GM11168 (cell line): ENCODE measurements at regions not wholly inside any gene's neighbourhood (a gene's known extent, or its start where the extent isn't known, plus 50 kb on each side); places are given as distances from the start of the nearest gene placed in this dataset.
"Not testable (repeated sequence)": the region's sequence is repeated elsewhere in the genome, so short reads cannot be mapped to it uniquely, and the experiment has no call there.

ENCODE experiments used
- in situ Hi-C: fragments of 300-500 bp; cut with MboI; formaldehyde crosslinking; loops from one replicate; pipeline ENCODE4 v1.12.0; 2022; ENCODE audit warnings: low sequenced_read_pairs; ENCODE audit not compliant: unreplicated experiment

DNA sequence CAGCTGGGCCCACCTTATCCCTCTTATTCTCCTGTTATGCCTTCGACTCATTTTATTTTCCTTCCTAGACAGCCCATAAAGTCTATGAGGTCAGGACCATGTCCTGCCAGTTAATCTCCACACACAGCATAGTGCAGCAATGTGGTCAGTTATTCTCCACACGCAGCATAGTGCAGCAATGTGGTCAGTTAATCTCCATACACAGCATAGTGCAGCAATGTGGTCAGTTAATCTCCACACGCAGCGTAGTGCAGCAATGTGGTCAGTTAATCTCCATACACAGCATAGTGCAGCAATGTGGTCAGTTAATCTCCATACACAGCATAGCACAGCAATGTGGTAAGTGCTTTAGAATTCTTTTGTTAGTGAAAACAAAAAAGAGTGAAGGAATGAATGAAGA, 77.8 kb downstream of the TEX36 start:
- in situ Hi-C loops, result no loop called here

DNA sequence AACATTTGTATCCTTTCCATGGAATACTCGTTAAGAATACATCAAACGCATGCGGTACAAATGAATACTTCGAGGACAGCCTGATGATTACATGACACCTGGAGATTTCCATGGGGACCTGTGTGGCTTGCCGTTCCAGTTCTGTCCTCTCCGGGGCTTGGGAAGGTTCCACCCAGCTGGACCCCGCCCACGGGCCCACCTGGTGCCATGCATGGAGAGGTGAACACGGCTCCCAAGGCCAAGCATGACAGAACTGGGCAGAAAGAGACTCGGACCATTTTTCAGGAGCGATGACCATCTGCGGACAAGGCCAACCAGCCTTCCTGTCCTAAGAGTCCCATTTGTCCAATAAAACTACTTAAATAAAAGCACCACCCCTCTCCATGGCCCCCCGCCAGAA, 80.1 kb downstream of the TEX36 start:
- in situ Hi-C loops, result no loop called here

DNA sequence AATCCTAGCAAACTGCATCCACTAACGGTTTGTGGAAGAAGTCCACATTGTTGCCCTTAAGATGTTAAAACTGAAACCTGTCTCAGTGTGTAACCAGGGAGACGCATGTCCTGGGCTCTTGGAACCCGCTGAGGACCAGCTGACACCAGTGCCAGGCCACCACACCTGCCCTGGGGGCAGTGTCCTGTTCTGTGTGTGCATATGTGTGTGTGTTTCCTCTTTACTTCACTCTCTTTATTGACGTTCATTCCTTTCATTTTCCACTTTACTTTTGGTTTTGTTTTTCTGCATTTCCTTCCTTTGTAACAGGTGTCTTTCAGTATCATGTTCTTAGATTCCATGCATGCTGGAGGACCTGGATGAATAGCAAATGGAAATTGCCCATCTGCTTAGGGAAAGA, 83.8 kb downstream of the TEX36 start:
- in situ Hi-C loops, result no loop called here

DNA sequence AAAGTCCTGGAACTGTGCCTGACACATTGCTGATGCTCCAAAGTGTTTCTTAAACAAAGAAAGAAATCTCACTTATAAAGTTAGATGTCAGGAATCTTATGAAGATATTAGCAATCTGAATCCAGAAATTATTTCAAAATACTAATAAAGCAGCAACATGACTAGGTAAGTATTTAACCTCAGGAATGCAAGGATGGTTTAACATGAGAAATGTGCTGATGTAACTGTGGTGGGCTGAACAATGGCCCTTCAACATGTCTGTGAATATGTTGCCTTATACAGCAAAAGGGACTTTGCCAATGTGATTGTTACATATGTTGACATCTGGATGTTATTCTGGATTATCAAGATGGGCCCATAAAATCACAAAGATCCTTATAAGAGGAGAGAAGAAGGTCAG, 87.1 kb downstream of the TEX36 start:
- in situ Hi-C loops, result no loop called here

DNA sequence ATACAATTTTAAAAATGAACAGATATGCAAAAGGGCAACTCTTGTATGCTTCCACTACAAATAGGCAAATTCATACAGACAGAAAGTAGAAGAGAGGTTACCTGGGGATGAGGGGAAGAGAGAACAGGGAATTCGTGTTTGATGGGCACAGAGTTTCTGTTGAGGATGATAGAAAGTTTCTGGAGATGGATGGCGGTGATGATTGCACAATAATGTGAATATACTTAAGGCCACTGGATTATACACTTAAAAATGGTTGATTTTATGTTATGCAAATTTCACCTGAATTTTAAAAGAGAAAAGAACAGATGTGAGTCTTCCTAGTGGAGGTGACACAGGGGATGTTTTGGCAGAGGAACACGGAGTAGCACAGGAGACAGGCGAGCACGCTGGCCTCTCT, 89.3 kb downstream of the TEX36 start:
- in situ Hi-C loops, result no loop called here

DNA sequence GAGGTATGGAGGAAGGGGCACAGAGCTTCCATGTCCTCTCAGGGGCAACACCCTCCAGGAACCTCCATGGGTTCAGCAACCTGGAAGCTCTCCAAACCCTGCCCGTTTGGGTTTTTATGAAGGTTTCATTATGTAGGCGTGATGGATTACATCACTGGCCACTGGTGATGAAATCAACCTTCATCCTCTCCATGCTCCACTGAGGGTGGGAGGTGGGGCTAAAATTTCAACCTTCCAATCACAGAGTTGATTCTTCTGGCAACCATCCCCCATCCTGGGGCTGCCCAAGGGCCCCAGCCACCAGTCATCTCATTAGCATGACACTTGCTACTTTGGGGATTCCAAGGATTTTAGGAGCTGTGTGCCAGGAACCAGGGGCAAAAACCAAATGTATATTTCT, 90.1 kb downstream of the TEX36 start:
- in situ Hi-C loops, result no loop called here

DNA sequence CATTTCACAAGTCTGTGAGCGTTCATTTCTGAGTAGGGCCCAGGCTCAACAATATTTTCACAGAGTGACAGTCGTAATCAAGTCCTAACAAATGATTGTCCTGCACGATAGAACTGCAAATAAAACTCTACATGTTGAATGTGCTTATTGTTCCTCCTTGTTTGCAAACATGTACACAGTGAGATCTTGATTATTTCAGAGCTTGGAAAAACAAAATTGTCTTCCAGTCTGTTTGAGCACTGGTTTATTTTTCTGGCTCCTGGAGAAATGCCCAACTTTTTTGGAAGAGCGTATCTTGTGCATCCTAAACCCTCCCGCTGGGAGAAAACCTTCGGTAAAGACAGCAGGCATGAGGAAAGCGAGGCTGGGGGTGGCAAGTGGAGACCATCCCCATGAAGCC, 91.1 kb downstream of the TEX36 start:
- in situ Hi-C loops, result no loop called here

DNA sequence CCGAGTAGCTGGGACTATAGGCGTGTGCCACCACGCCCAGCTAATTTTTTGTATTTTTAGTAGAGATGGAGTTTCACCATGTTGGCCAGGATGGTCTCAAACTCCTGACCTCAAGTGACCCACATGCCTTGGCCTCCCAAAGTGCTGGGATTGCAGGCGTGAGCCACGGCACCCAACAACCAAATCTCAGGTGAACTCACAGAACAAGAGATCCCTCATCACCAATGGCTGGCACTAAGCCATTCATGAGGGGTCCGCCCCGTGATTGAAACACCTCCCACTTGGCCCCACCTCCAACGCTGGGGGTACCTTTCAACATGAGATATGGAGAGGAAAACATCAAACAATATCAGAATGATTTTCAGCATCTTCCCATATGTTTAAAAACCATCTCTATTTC, 94.2 kb downstream of the TEX36 start:
- in situ Hi-C loops, result not testable (repeated sequence)

DNA sequence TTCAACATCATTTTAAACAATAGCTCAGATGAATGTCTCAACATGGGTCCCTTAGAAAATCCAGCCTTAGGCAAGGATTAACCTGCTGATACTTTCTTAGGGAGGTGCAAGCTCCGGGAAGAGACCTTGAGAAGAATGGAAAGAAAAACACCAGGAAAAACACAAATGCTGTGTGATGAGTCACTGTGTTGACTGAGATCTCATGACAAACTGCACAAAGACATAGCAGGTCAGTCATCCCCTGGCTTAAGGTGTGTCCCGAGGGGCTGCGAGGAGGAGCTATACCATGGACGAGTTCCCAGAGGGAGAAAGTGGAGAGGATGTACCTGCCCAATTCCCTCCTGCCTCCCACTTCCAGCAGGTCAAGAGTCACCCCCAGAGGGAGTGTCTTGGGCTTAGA, 98.0 kb downstream of the TEX36 start:
- in situ Hi-C loops, result no loop called here

DNA sequence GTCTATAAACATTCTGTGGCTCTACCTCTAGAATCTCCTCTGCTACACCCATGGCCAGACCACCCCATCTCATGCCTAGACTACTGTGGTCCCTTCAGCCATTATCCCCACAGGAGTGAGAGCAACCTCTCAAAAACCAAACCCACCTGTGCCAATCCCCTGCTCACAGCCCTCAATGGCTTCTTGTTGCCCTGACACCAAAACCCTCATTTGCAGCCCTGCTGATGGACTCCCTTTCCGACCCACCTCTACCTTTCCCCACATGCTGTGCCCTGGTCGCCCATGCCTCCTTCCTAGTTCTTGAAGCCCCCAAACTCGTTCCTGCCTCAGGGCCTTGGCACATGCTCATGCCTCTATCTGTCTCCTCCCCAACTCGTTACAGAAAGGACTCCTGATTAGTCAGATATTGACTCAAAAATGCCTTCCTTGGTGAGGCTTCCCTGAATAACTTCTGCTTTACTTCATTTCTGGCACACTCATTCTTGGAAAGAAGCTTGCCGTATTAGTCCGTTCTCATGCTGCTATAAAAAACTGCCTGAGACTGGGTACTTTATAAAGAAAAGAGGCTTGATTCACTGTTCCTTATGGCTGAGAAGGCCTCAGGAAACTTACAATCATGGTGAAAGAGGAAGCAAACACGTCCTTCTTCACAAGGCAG, 104.2 kb downstream of the TEX36 start:
- in situ Hi-C loops, result no loop called here

DNA sequence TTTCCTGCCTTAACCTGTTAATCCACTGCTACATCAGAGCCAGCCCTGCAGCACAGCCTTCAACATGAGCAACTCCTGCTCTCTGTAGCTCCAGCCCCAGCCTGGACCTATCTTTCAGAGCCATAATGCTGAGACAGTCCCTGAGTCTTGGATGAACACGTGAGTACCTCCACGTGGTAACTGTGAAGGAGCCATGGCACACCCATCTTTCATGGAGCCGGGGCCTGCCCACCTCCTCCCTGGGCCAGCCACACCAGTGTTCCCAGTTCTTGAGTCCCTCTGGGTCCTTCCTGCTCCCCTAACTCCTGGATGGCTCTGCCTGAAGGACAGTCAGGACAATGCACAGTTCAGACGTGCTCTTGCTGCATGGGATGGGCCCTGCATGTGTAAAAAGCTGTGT, 107.1 kb downstream of the TEX36 start:
- in situ Hi-C loops, result no loop called here

DNA sequence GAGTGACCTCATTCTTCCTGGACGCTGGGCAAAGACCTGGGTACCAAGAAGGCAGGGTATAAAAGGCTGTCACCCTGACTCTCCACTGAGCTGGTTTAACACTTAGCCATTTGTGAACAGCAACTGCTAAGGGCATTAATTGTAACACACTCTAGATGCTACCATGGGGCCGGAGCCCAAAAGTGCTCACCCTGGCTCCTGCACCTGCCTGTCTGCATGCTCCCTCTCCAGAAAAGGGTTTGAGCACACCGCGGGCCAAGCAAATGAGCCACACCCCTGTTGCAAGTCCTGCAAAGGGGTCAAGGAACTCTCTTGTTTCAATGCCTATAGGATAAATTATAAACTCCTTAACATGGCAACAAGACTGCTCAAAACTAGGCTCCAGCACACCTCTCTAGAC, 114.8 kb downstream of the TEX36 start:
- in situ Hi-C loops, result no loop called here

DNA sequence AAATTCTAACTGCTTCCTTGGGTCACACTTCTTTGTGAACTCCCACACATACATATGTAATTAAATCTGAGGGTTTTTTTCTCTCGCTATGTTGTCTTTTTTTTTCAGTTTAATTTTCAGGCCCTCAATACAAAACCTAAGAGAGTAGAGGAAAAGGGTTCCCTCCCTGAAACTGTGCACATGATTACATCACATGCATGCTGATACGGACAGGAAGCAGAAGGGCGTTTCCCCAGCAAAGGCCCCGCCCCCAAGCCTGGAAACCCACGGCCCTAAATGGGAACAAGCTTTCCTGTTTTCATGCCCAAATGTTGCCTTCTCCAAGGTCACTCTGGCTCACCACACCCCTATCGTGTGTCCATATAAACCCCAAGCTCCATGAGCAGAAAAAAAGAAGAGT, 115.4 kb downstream of the TEX36 start:
- in situ Hi-C loops, result no loop called here

DNA sequence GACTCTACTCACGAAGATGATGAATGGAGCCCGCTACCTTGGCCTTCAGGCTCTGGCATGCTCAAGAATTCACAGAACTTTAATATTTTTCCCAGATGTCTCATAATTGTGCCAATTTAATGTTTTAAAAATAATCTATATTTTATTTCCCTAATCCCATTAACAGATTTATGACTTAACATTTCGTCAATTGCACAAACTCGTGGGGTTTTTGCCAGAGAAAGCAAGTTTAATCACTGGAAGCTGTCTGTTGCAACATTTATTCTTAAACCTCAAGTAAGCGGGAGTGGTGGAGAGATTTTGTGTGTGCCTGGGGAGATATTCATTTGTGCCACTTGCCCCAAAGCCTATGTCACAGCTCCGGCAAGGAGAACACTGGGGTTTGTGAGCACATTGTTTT, 117.9 kb downstream of the TEX36 start:
- in situ Hi-C loops, result no loop called here

DNA sequence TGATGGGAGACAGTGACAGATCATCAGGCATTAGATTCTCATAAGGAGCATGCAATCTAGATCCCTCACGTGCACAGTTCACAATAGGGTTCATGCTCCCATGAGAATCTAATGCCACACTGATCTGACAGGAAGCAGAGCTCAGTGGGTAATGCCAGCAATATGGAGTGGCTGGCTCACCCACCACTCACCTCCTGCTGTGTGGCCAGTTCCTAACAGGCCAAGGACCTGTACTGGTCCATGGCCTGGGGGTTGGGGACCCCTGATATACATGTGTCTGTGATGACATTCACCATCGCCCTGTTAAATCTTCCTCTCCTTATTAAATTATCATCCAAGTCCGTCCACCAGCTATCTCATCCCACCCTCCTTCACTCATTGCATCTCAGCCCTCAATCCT, 118.4 kb downstream of the TEX36 start:
- in situ Hi-C loops, result no loop called here

DNA sequence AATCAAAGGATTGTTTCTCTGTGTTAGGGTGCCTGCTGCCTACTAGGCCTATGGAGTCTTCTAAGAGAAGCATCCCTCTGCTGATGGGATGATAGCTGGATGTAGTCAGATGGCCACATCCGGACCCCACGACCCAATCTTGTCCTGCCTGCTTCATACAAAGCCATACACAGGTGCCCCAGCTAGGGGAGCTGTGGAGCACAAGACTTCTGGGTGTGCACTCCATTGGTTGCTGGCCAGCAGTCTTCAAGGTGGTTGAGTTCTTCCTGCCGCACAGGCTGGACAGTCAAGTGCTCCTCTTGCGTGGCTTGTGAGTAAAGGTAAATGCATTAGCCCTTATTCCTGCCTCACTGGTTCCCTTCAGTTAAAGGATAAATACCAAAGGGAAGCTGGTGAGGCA, 120.2 kb downstream of the TEX36 start:
- in situ Hi-C loops, result no loop called here

DNA sequence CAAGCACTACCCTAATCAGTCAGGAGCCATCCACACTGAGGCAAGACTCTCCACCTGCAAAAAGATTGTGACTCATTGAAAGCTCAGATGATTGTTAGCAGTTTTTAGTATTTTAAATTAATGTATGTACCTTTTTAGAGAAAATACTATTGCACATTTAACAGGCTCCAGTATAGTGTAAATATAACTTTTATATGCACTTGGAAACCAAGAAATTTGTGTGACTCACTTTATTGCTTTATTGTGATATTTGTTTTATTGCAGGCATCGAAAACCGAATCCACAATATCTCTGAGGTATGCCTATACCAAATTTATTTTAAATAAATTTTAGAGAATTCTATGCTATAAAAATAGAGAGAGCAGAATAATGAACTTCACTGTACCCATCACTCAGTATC, 122.0 kb downstream of the TEX36 start:
- in situ Hi-C loops, result no loop called here

DNA sequence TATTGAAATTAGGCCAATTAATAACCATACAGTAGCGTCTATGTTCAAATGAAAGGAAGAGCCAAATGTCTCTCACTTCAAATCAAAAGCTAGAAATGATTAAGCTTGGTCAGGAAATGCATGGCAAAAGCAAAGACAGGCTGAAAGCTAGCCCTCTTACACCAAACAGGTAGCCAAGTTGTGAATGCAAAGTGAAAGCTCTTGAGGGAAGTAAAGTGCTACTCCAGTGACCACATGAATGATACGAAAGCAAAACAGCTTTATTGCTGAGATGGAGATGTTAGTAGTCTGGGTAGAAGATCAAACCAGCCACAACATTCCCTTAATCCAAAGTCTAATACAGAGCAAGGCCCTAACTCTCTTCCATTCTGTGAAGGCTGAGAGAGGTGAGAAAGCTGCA, 123.8 kb downstream of the TEX36 start:
- in situ Hi-C loops, result no loop called here

DNA sequence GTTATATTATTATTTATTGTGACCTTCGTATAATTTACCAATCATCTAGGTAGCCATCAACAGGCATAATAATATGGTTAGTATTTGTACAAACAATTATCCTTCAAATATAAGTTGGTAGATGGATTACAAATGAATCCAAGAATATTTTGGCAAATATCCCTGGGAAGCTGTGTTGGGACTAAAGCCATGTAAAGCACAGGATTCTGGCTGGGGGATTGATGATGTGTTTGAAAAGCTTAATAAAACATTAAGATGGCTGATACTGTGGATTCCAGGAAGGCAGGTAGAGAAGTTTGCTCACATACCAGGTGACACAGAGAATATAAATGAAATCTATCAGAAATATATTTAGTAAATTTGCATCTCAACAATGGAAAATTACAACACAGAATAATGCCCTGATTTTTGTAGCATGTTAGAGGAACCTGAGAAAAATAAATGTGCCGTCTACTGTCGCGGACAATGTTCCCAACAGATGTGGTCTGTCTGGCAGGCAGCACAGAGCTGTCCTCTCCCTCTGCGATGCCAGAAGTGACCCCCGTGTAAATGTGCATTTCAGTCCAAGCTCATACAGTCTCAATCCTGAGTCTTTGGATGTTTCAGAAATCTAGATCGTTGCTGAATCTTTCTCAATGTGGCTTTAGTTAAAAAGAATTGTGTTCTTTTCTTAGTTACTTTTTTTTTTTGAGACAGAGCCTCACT, 125.0 kb downstream of the TEX36 start:
- in situ Hi-C loops, result no loop called here

DNA sequence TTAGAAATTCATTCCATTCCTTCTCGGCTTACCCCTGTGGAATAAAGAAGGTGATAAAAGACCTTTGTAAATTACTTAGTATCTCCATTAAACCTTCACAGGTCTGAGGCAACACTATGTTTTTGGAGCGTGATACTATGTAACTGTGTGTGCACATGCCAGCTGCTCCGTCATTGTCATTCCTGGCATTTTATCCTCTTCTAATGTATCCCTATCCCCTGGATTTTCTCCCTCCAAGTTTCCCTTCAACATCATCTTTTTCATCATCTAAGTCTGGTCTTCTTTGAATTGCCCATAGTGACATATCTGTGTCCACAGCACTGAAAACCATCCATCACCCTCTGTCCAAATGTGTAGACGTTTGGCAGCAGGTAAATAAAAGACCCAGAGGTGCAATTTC, 125.7 kb downstream of the TEX36 start:
- in situ Hi-C loops, result no loop called here

DNA sequence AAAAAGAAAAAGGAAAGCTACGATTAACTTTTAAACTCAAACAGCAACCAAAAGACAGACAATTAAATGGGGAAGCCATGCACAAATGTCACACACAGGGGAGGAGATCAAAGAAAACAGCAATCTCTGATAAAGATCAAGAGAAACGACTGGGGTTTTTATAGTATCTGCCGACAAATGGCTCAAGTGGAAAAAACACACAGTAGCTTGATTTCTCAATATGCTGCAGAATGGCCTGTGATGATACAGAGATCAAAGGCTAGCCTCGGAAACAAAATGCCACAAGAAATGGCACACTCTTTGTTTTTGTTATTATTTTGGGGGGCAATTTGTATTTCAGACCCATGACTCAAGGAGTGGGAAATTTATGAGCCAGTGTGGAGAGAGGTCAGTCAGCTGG, 126.1 kb downstream of the TEX36 start:
- in situ Hi-C loops, result no loop called here

DNA sequence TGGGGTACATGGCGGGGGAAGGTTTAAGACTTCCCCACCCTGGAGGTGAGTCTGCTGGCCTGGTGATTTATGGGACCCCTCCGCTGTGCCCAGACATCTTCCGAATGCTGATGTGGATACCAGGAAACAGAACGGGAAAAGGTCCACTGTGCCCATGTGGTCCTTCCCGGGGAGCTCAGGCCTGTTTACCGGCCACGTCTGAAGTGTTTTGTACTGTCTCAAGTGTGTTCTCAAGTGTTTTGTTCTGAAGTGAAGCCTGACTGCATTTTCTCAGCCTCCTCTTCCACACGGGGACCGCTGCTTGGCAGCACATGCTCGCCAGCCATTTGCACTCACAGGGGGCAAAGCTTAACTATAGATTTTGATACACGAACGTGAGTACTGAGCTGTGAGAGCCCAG, 127.2 kb downstream of the TEX36 start:
- in situ Hi-C loops, result no loop called here
